Neuronal stem cell (in vitro differentiated cells): ENCODE measurements at regions not wholly inside any gene's neighbourhood (a gene's known extent, or its start where the extent isn't known, plus 50 kb on each side); places are given as distances from the start of the nearest gene placed in this dataset.
A peak's percentile ranks its signal among the peaks of the same experiment; 100 is the strongest.

Experiments
- DNase-seq: peaks from one replicate; pipeline ENCODE4 v3.0.0-alpha.2; 2013; ENCODE audit warnings: low spot score
- H2AFZ ChIP-seq: one replicate; pipeline ENCODE4 v1.6.1; 2013; ENCODE audit warnings: mild to moderate bottlenecking, low read length, inconsistent platforms
- H2AK5ac ChIP-seq: 2 replicates; pipeline ENCODE4 v1.6.1; 2013; ENCODE audit warnings: low read depth, mild to moderate bottlenecking, inconsistent platforms, low read length, moderate library complexity, mixed read lengths
- H2BK120ac ChIP-seq: 2 replicates; pipeline ENCODE4 v1.6.1; 2013; ENCODE audit warnings: low read depth, mild to moderate bottlenecking, inconsistent platforms, low read length, moderate library complexity, mixed read lengths
- H2BK12ac ChIP-seq: one replicate; pipeline ENCODE4 v1.6.1; 2013; ENCODE audit warnings: low read length, inconsistent platforms
- H2BK15ac ChIP-seq: 2 replicates; pipeline ENCODE4 v1.6.1; 2013; ENCODE audit warnings: mild to moderate bottlenecking, low read length, inconsistent platforms, mixed read lengths
- H2BK5ac ChIP-seq: one replicate; pipeline ENCODE4 v1.6.1; 2013; ENCODE audit warnings: inconsistent platforms, mild to moderate bottlenecking, low read length, moderate library complexity
- H3K14ac ChIP-seq: one replicate; pipeline ENCODE4 v1.6.1; 2013; ENCODE audit warnings: low read length, inconsistent platforms
- H3K18ac ChIP-seq: 2 replicates; pipeline ENCODE4 v1.6.1; 2013; ENCODE audit warnings: low read length, inconsistent platforms
- H3K23ac ChIP-seq: 2 replicates; pipeline ENCODE4 v1.6.1; 2013; ENCODE audit warnings: low read depth, mild to moderate bottlenecking, mixed read lengths, low read length, inconsistent platforms; ENCODE audit not compliant: poor library complexity
- H3K27ac ChIP-seq: replicated peaks from 3 replicates; pipeline ENCODE4 v1.5.1; 2013; ENCODE audit warnings: low read length, inconsistent platforms
- H3K27me3 ChIP-seq, 3 experiments: 2 replicates each; pipeline ENCODE4 v1.6.1; 2013; ENCODE audit warnings: low read length in 3 of 3, mild to moderate bottlenecking in 2 of 3, inconsistent platforms in 1 of 3, low read depth in 1 of 3, mixed read lengths in 1 of 3, moderate library complexity in 1 of 3; ENCODE audit not compliant: control insufficient read depth in 3 of 3, insufficient read depth in 3 of 3
- H3K36me3 ChIP-seq, 2 donors: replicated peaks in 1 of 2; 2 replicates each; pipeline ENCODE4 v1.6.1; 2013; ENCODE audit warnings: low read length in 2 of 2; ENCODE audit not compliant: control insufficient read depth in 2 of 2, insufficient read depth in 2 of 2
- H3K4ac ChIP-seq: 2 replicates; pipeline ENCODE4 v1.6.1; 2013; ENCODE audit warnings: inconsistent platforms, mild to moderate bottlenecking, low read length, moderate library complexity
- H3K4me1 ChIP-seq, 2 donors: 1 replicate in 1 of 2; 2 replicates in 1 of 2; pipeline ENCODE4 v1.6.1; 2013; ENCODE audit warnings: low read length in 2 of 2, low read depth in 1 of 2; ENCODE audit not compliant: control insufficient read depth in 2 of 2, insufficient read depth in 1 of 2
- H3K4me2 ChIP-seq: one replicate; pipeline ENCODE4 v1.6.1; 2013; ENCODE audit warnings: mild to moderate bottlenecking, low read length, inconsistent platforms; ENCODE audit not compliant: insufficient read depth, poor library complexity, severe bottlenecking
- H3K4me3 ChIP-seq, 2 donors: 2 replicates each; pipeline ENCODE4 v1.5.1; 2013; ENCODE audit warnings: low read length in 2 of 2, mild to moderate bottlenecking in 2 of 2, inconsistent platforms in 1 of 2, moderate library complexity in 1 of 2
- H3K79me1 ChIP-seq: one replicate; pipeline ENCODE4 v1.6.1; 2013; ENCODE audit warnings: low read depth, mild to moderate bottlenecking, inconsistent platforms, low read length, moderate library complexity
- H3K9ac ChIP-seq: one replicate; pipeline ENCODE4 v1.6.1; 2013; ENCODE audit warnings: mild to moderate bottlenecking, low read depth, low read length, inconsistent platforms; ENCODE audit not compliant: poor library complexity
- H3K9me3 ChIP-seq, 2 donors: replicated peaks in 1 of 2; 2 replicates each; pipeline versions ENCODE3 to v1.6.1; 2013; ENCODE audit warnings: low read length in 2 of 2, mild to moderate bottlenecking in 2 of 2, inconsistent platforms in 1 of 2, low read depth in 1 of 2, mixed read lengths in 1 of 2, moderate library complexity in 1 of 2; ENCODE audit not compliant: control insufficient read depth in 2 of 2, insufficient read depth in 1 of 2
- H4K8ac ChIP-seq: one replicate; pipeline ENCODE4 v1.6.1; 2013; ENCODE audit warnings: low read depth, mild to moderate bottlenecking, inconsistent platforms, low read length, moderate library complexity
- H4K91ac ChIP-seq: one replicate; pipeline ENCODE4 v1.6.1; 2013; ENCODE audit warnings: low read length, low read depth, mild to moderate bottlenecking, inconsistent platforms; ENCODE audit not compliant: poor library complexity
- whole genome bisulfite sequencing, 2 donors: extraction: QIAGEN DNeasy Blood & Tissue Kit; methylation state at CpG; one replicate each; pipeline ENCODE4 v1.1.7; 2013; ENCODE audit warnings: missing lambda C conversion rate in 2 of 2, mixed read lengths in 1 of 2; ENCODE audit not compliant: insufficient read length in 2 of 2, insufficient replicate concordance in 1 of 2; ENCODE audit errors: extremely low coverage in 2 of 2; 5-methylcytosine and 5-hydroxymethylcytosine counted together

GRCh38 chr17:33739714-33740113 is 446.6 kb upstream of the ASIC2 start:
- Histone ChIP-seq H3K36me3 (no peaks in the 10 kb centered on the region), H2AFZ (no peak overlapping the region), H3K23ac (no peak overlapping the region), H3K9ac (no peak overlapping the region), H2BK15ac (no peak overlapping the region), H3K18ac (no peak overlapping the region), H3K9me3 (no peaks in the 10 kb centered on the region), H3K4me3 (no peak overlapping the region), H3K4me2 (no peak overlapping the region), H2BK12ac (no peak overlapping the region), H2BK5ac (no peak overlapping the region), H2BK120ac (no peak overlapping the region), H3K79me1 (no peaks in the 10 kb centered on the region), H3K14ac (no peak overlapping the region), H3K27me3 (no peaks in the 10 kb centered on the region), H3K4ac (no peak overlapping the region), H3K4me1 (no peaks in the 10 kb centered on the region), H4K8ac (no peak overlapping the region), H2AK5ac (no peak overlapping the region), H3K27ac (no peak overlapping the region), H4K91ac (no peak overlapping the region)
- DNase-seq = no peak

DNA sequence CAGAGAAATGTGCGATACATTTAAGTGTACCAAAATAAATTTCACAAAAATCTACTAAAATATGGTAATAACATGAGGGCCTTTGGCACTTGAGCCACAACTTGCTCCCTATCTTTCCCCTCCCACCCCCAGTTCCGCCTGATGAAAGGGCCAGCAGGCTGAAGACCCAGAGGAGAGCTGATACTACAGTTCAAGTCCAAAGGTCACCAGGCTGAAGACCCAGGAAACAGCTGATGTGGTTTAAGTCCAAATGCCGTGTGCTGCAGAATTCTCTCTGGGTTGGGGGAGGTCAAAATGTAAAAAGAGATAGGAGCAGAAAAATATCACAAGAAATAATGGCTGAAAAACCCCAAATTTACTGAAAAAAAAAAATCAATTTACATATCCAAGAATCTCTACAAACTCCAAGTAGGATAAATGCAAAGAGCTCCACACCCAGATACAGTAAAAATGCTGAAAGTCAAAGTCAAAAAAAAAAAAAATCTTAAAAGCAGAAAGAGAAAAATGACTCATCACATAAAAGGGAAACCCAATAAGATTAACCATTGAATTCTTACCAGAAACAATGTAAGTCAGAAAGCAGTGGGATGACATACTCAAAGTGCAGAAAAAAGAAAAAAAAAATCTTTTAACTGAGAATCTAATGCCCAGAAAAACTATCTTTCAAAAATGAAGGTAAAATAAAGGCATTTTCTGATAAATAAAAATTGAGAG is 452.1 kb upstream of the ASIC2 start:
- Histone ChIP-seq H3K4me1 (peaks cover 0 to 1% of the 10 kb centered on the region in 2 donors), H3K18ac (no peak overlapping the region), H3K9me3 (no peaks in the 10 kb centered on the region), H3K79me1 (no peaks in the 10 kb centered on the region), H2BK12ac (no peak overlapping the region), H3K36me3 (no peaks in the 10 kb centered on the region), H2BK120ac (no peak overlapping the region), H3K14ac (no peak overlapping the region), H4K91ac (no peak overlapping the region), H4K8ac (no peak overlapping the region), H3K9ac (no peak overlapping the region), H2AFZ (no peak overlapping the region), H3K4me3 (no peak overlapping the region), H3K27me3 (no peaks in the 10 kb centered on the region), H3K23ac (no peak overlapping the region), H2BK15ac (no peak overlapping the region), H2BK5ac (no peak overlapping the region), H2AK5ac (no peak overlapping the region), H3K27ac (no peak overlapping the region), H3K4me2 (no peak overlapping the region), H3K4ac (no peak overlapping the region)
- no peak for DNase-seq
- no CpG with 5 or more reads among the region's 3 CpGs for WGBS, 2 donors

DNA sequence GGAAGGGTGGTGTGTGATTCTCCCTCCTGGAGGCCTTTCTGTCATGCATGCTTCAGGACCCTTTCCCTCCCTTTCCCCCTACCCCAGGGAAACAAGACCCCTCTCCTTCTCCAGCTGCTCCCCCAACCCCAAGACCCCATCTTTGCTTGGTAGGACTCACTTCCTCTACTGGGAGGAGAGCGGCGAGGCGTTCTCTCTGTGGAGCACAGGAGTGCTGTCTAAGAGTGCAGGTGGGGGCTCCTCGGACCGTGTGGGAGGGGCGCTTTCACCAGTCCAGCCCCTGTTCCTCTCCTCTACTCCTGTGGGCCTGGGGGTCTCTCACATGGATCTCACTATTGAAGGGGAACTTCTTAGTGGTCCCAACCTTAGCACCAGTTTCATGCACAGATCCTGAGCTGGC is 456.1 kb upstream of the ASIC2 start:
- Histone ChIP-seq H2BK5ac (no peak overlapping the region), H3K9me3 (no peaks in the 10 kb centered on the region), H2AK5ac (peak overlapping the region; percentile 26), H3K18ac (peak overlapping the region; percentile 41), H3K23ac (no peak overlapping the region), H2BK120ac (no peak overlapping the region), H4K8ac (no peak overlapping the region), H2AFZ (no peak overlapping the region), H3K4me2 (no peak overlapping the region), H3K27ac (no peak overlapping the region), H4K91ac (no peak overlapping the region), H3K4me3 (no peak overlapping the region), H3K4me1 (peaks cover 0 to 7% of the 10 kb centered on the region in 2 donors), H3K36me3 (no peaks in the 10 kb centered on the region), H2BK15ac (no peak overlapping the region), H3K79me1 (no peaks in the 10 kb centered on the region), H3K9ac (no peak overlapping the region), H3K27me3 (no peaks in the 10 kb centered on the region), H3K14ac (no peak overlapping the region), H2BK12ac (no peak overlapping the region), H3K4ac (no peak overlapping the region)
- no peak for DNase-seq
- WGBS, 2 donors = no CpG with 5 or more reads among the region's 6 CpGs

DNA sequence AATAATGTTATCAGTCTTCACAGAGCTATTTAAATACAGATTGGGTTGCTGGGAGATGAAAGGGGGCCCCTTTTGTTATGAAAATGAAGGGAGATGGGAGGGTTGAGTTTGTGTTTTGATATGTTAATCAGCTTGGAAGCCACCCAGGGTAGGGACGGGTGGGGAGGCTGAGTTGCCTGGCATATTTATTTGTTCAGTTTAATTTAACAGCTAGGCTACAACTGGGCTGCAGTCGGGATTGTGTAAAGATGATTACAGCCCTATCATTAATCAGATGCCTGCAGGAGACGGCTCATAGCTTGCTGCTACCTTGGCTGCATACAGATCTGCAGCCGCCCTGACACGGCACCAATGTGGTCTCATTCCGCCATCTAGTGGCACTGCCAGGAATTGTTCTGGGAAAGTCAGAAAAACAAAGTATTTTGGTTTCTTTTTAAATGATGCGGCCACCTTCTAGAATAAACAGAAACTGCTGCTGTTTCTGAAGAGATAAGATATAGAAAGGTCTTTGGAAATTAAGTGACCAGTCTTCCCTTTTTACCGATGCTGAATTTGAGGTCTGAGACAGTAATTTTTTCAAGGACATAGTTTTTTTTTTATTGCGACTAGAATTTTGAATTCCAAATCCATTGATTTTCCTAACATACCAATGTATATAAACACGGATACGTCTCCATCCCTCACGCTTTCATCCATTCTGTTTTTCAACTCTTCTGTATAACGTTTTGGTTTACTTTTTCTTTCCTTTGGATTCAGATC is 458.0 kb upstream of the ASIC2 start:
- H3K14ac ChIP-seq = no peak overlapping the region
- H3K4me1 ChIP-seq = peaks cover 0 to 7% of the 10 kb centered on the region in 2 donors
- H3K18ac ChIP-seq = no peak overlapping the region
- H3K27ac ChIP-seq = no peak overlapping the region
- H2AK5ac ChIP-seq = no peak overlapping the region
- H2BK120ac ChIP-seq = no peak overlapping the region
- no peak overlapping the region for H3K9ac ChIP-seq
- WGBS, 2 donors = no CpG with 5 or more reads among the region's 13 CpGs
- no peak overlapping the region for H2BK12ac ChIP-seq
- no peak overlapping the region for H2BK15ac ChIP-seq
- H2AFZ ChIP-seq = peak overlapping the region; percentile 53
- no peak overlapping the region for H3K4ac ChIP-seq
- no peaks in the 10 kb centered on the region for H3K9me3 ChIP-seq
- H2BK5ac ChIP-seq = no peak overlapping the region
- H3K79me1 ChIP-seq = no peaks in the 10 kb centered on the region
- no peaks in the 10 kb centered on the region for H3K27me3 ChIP-seq
- H3K4me2 ChIP-seq = no peak overlapping the region
- H4K91ac ChIP-seq = no peak overlapping the region
- H4K8ac ChIP-seq = no peak overlapping the region
- no peaks in the 10 kb centered on the region for H3K36me3 ChIP-seq
- H3K4me3 ChIP-seq = no peak overlapping the region
- no peak overlapping the region for H3K23ac ChIP-seq
- DNase-seq = peak; percentile 70
